ENCODE measurements at regions not wholly inside any gene's neighbourhood (a gene's known extent, or its start where the extent isn't known, plus 50 kb on each side); places are given as distances from the start of the nearest gene placed in this dataset.
"Not testable (repeated sequence)": the region's sequence is repeated elsewhere in the genome, so short reads cannot be mapped to it uniquely, and the experiment has no call there.

GRCh38 chr1:166693673-166694297 is 145.5 kb upstream of the POGK start:
- TF ChIP-seq CTCF (IDR thresholded peaks at IDR 0.05; ENCODE audit: low read depth, low read length) = no peak
- DNase-seq (ENCODE audit: low read depth in 2 of 2) = no peak
- H3K4me3 ChIP-seq (replicated peaks in 1 of 2; ENCODE audit: low read depth in 2 of 2, low read length in 2 of 2) = no peak overlapping the region

- H3K4me3 ChIP-seq (replicated peaks in 1 of 2; ENCODE audit: low read depth in 2 of 2, low read length in 2 of 2) = no peak overlapping the region
- DNase-seq (ENCODE audit: low read depth in 2 of 2) = no peak
- no peak for TF ChIP-seq CTCF (IDR thresholded peaks at IDR 0.05; ENCODE audit: low read depth, low read length)
Measured at GRCh38 chr1:166695115-166695514, 144.2 kb upstream of the POGK start.

- H3K4me3 ChIP-seq (replicated peaks in 1 of 2; ENCODE audit: low read depth in 2 of 2, low read length in 2 of 2); DNase-seq (ENCODE audit: low read depth in 2 of 2): not testable (repeated sequence)
Measured at GRCh38 chr1:166695834-166696233, 143.4 kb upstream of the POGK start.

GRCh38 chr1:166698771-166699170 is 140.5 kb upstream of the POGK start:
- DNase-seq (ENCODE audit: low read depth in 2 of 2) = no peak
- TF ChIP-seq CTCF (IDR thresholded peaks at IDR 0.05; ENCODE audit: low read depth, low read length) = no peak
- no peak overlapping the region for H3K4me3 ChIP-seq (replicated peaks in 1 of 2; ENCODE audit: low read depth in 2 of 2, low read length in 2 of 2)

GRCh38 chr1:166699613-166700012 is 139.7 kb upstream of the POGK start:
- DNase-seq (ENCODE audit: low read depth in 2 of 2) = no peak
- no peak overlapping the region for H3K4me3 ChIP-seq (replicated peaks in 1 of 2; ENCODE audit: low read depth in 2 of 2, low read length in 2 of 2)
- no peak for TF ChIP-seq CTCF (IDR thresholded peaks at IDR 0.05; ENCODE audit: low read depth, low read length)

GRCh38 chr1:166700696-166701095 is 138.6 kb upstream of the POGK start:
- no peak overlapping the region for H3K4me3 ChIP-seq (replicated peaks in 1 of 2; ENCODE audit: low read depth in 2 of 2, low read length in 2 of 2)
- DNase-seq (ENCODE audit: low read depth in 2 of 2) = no peak
- TF ChIP-seq CTCF (IDR thresholded peaks at IDR 0.05; ENCODE audit: low read depth, low read length) = no peak

GRCh38 chr1:166701603-166702100 is 137.6 kb upstream of the POGK start:
- no peak for DNase-seq (ENCODE audit: low read depth in 2 of 2)
- TF ChIP-seq CTCF (IDR thresholded peaks at IDR 0.05; ENCODE audit: low read depth, low read length) = no peak
- no peak overlapping the region for H3K4me3 ChIP-seq (replicated peaks in 1 of 2; ENCODE audit: low read depth in 2 of 2, low read length in 2 of 2)
